IPS-15b (cell line): ENCODE measurements at regions not wholly inside any gene's neighbourhood (a gene's known extent, or its start where the extent isn't known, plus 50 kb on each side); places are given as distances from the start of the nearest gene placed in this dataset.

Experiments
- H3K27me3 ChIP-seq: one replicate; pipeline ENCODE4 v1.6.1; 2013; ENCODE audit warnings: low read length; ENCODE audit not compliant: control insufficient read depth, insufficient read depth
- H3K36me3 ChIP-seq: one replicate; pipeline ENCODE4 v1.6.1; 2013; ENCODE audit warnings: low read length; ENCODE audit not compliant: control insufficient read depth, insufficient read depth
- H3K4me1 ChIP-seq: one replicate; pipeline ENCODE4 v1.6.1; 2013; ENCODE audit warnings: mild to moderate bottlenecking, low read length; ENCODE audit not compliant: control insufficient read depth, insufficient read depth
- H3K4me3 ChIP-seq: one replicate; pipeline ENCODE4 v1.5.1; 2013; ENCODE audit warnings: low read depth, low read length
- H3K9ac ChIP-seq: one replicate; pipeline ENCODE4 v1.6.1; 2013; ENCODE audit warnings: low read depth, mild to moderate bottlenecking, low read length
- H3K9me3 ChIP-seq: one replicate; pipeline ENCODE4 v1.6.1; 2013; ENCODE audit warnings: mild to moderate bottlenecking, low read length; ENCODE audit not compliant: control insufficient read depth, insufficient read depth

DNA sequence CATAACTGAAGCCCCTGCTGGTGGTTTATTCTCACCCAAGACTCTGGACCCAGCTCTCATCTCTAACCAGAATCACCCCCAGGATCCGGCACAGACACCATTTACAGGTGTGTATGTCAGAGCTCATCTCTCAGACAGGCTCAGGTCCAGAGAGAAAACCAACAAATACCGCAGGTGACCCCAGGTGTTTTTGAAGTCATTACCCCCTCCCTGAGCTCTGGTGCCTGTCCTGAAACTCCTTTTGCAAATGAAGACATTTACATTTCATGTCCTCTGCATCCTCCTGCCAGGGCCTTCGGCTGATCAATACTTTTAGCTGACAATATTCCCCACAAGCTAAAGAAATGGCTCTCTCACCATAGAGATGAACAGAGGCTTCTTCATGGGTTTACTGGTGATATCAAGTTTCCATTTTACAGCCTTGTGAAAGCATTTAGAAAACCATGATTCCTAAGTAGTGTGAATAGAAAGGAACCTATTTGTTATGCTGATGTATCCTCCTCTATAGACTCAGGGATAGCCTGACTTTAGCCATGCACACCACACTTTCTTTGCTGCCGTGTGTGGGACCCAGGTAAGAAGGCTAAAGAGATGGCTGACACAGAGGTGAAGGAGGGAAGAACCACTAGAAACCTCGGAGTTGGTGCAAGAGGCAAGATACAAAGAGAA, 131.3 kb downstream of the KCTD15 start:
- no peak overlapping the region for H3K4me3 ChIP-seq
- no peaks in the 10 kb centered on the region for H3K36me3 ChIP-seq
- peaks cover 19% of the 10 kb centered on the region for H3K4me1 ChIP-seq
- no peaks in the 10 kb centered on the region for H3K27me3 ChIP-seq
- no peak overlapping the region for H3K9ac ChIP-seq
- H3K9me3 ChIP-seq: no peaks in the 10 kb centered on the region

DNA sequence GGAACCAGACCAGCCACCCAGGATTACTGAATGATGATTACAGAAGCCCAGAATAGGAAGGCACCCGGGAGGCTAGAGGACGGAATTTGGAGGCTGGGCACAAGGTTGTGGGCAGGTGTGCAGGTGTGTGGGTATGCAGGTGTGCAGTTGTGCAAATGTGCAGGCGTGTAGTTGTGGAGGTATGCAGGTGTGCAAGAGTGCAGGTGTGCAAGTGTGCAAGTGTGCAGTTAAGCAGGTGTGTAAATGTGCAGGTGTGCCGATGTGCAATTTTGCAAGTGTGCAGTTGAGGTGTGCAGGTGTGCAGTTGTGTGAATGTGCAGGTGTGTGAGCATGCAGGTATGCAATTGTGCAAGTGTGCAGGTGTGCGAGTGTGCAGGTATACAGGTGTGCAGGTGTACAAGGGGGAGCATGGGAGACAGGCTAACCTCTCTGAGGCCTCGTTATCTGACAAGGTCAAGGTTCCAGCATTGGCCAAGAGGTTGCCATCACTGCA, 131.8 kb downstream of the KCTD15 start:
- Histone ChIP-seq H3K27me3 (no peaks in the 10 kb centered on the region), H3K4me3 (no peak overlapping the region), H3K9me3 (no peaks in the 10 kb centered on the region), H3K9ac (no peak overlapping the region), H3K36me3 (no peaks in the 10 kb centered on the region), H3K4me1 (peaks cover 19% of the 10 kb centered on the region)

DNA sequence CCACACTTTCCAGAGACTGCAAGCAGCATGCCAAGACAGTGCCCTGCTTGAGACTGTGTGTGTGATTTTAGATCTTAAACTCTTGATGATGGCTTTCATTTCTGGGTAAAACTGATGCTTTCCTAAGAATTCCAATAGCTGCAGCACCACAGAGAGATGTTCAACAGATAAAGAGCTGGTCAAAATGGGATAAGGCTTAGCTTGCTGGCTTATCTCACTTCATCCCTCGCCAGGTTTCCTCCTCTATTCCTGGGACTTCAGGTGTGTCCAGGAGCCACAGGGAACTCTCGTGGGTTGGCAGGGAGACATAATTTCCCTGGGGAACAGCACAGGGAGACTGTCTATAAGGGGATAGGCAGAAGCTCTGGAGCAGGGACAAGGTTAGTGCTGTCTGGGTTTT, 137.3 kb downstream of the KCTD15 start:
- Histone ChIP-seq H3K4me1 (peaks cover 3% of the 10 kb centered on the region), H3K4me3 (no peak overlapping the region), H3K36me3 (no peaks in the 10 kb centered on the region), H3K9me3 (no peaks in the 10 kb centered on the region), H3K27me3 (no peaks in the 10 kb centered on the region), H3K9ac (no peak overlapping the region)

DNA sequence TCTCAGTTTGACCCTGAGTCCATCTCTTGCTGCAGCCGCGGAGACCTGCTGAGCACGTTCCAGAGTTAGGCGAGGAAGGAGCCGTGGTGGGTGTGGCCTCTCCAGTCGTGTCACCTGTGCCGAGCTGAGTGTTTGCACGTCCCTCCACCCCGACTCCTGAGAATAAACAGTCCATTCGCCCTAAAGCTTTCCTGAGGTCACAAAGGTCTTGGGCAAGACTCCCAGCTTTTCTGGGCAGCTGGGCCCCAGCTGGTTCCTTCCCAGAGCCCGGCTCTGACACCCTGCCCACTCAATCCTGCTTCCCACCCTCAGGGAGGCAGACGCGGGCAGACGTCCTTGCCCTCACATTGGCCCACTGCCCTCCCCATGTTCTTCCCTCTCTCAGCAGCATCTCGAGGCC, 142.2 kb downstream of the KCTD15 start:
- no peaks in the 10 kb centered on the region for H3K36me3 ChIP-seq
- H3K4me1 ChIP-seq: no peaks in the 10 kb centered on the region
- no peaks in the 10 kb centered on the region for H3K9me3 ChIP-seq
- no peak overlapping the region for H3K9ac ChIP-seq
- H3K4me3 ChIP-seq: no peak overlapping the region
- no peaks in the 10 kb centered on the region for H3K27me3 ChIP-seq

DNA sequence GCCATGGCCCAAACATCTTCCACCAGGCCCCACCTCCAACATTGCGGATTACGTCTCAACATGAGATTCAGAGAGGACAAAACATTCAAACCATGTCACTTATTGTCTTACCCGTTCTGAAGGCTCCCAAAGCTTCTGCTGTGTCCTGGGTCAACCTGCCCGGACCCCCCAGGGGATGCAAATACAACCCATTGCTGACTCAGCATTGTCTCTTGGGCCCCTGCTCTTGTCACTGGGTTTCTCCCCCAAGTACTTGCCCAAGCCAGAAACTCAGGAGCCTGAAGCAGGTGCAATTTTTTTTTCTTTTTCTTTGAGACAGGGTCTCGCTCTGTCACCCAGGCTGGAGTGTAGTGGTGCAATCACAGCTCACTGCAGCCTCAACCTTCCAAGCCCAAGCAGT, 144.5 kb downstream of the KCTD15 start:
- Histone ChIP-seq H3K36me3 (no peaks in the 10 kb centered on the region), H3K27me3 (no peaks in the 10 kb centered on the region), H3K4me3 (no peak overlapping the region), H3K9me3 (no peaks in the 10 kb centered on the region), H3K4me1 (no peaks in the 10 kb centered on the region), H3K9ac (no peak overlapping the region)

DNA sequence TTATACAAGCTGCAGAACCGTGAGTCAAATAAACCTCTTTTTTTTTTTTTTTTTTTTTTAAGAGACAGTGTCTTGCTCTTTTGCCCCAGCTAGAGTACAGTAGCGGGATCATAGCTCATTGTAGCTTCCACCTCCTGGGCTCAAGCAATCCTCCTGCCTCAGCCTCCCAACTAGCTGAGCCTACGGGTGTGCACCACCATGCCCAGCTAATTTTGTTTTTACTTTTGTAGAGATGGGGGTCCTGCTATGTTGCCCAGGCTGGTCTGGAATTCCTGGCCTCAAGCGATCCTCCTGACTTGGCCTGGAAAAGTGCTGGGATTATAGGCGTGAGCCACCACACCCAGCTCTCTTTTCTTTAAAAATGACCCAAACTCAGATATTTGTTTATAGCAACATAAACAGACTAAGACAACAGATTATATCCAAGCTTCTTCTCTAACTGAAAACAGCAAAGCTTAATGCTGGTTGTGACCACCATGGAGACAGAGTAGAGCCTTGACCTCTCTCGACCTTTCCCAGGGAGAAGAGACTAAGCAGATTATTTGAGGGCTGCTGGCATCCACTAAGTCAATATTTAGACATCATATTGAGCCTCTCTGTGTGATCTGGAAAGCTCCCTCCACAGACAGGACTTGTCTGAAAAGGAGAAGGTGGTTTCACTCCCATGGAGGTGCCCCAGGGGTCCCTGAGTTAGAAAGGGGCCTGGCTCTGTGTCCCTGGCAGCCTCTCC, 150.0 kb downstream of the KCTD15 start:
- Histone ChIP-seq H3K4me1 (no peaks in the 10 kb centered on the region), H3K27me3 (no peaks in the 10 kb centered on the region), H3K4me3 (no peak overlapping the region), H3K36me3 (no peaks in the 10 kb centered on the region), H3K9me3 (no peaks in the 10 kb centered on the region), H3K9ac (no peak overlapping the region)

- H3K4me1 ChIP-seq: no peaks in the 10 kb centered on the region
- no peaks in the 10 kb centered on the region for H3K36me3 ChIP-seq
- H3K27me3 ChIP-seq: no peaks in the 10 kb centered on the region
- H3K4me3 ChIP-seq: no peak overlapping the region
- H3K9ac ChIP-seq: no peak overlapping the region
- H3K9me3 ChIP-seq: no peaks in the 10 kb centered on the region
Measured at GRCh38 chr19:33947265-33947964, 150.7 kb downstream of the KCTD15 start.

GRCh38 chr19:33948651-33949335, 152.1 kb downstream of the KCTD15 start:
- H3K4me3 ChIP-seq: no peak overlapping the region
- no peak overlapping the region for H3K9ac ChIP-seq
- no peaks in the 10 kb centered on the region for H3K27me3 ChIP-seq
- H3K4me1 ChIP-seq: no peaks in the 10 kb centered on the region
- H3K9me3 ChIP-seq: no peaks in the 10 kb centered on the region
- H3K36me3 ChIP-seq: no peaks in the 10 kb centered on the region

- Histone ChIP-seq H3K36me3 (no peaks in the 10 kb centered on the region), H3K27me3 (no peaks in the 10 kb centered on the region), H3K4me1 (no peaks in the 10 kb centered on the region), H3K9ac (no peak overlapping the region), H3K4me3 (no peak overlapping the region), H3K9me3 (no peaks in the 10 kb centered on the region)
Measured at GRCh38 chr19:33950091-33950750, 153.6 kb downstream of the KCTD15 start.

GRCh38 chr19:33953023-33953422, 156.4 kb downstream of the KCTD15 start:
- Histone ChIP-seq H3K4me3 (no peak overlapping the region), H3K36me3 (no peaks in the 10 kb centered on the region), H3K4me1 (no peaks in the 10 kb centered on the region), H3K9me3 (no peaks in the 10 kb centered on the region), H3K9ac (no peak overlapping the region), H3K27me3 (no peaks in the 10 kb centered on the region)

- Histone ChIP-seq H3K27me3 (no peaks in the 10 kb centered on the region), H3K4me1 (no peaks in the 10 kb centered on the region), H3K36me3 (no peaks in the 10 kb centered on the region), H3K9ac (no peak overlapping the region), H3K4me3 (no peak overlapping the region), H3K9me3 (no peaks in the 10 kb centered on the region)
Measured at GRCh38 chr19:33953592-33953991, 156.9 kb downstream of the KCTD15 start.
